ENCODE measurements at regions not wholly inside any gene's neighbourhood (a gene's known extent, or its start where the extent isn't known, plus 50 kb on each side); places are given as distances from the start of the nearest gene placed in this dataset.

DNA sequence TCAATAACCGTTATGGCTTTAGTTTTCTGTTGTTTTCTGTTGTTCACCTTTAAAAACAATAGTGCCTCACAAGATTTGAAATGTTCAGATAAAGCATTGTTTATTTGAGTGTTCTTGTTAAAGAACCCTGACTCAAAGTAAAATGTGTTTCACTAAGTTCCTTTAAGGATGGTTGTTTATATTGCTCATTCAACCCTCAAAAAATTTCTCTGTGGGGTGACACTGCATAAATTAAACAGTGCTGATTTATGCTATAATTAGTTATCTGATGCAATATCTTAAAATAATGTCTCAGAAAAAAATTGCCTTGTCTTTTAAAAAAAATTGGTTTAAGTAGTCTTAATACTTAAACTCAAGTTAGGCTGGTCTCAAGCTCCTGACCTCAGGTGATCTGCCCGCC is 775.1 kb downstream of the FLRT2 start:
- H2AFZ ChIP-seq (ENCODE audit: low read length), result no peak overlapping the region
- H3K9me3 ChIP-seq (ENCODE audit: low read length), result no peaks in the 10 kb centered on the region
- H3K4me1 ChIP-seq (ENCODE audit: insufficient read depth, low read length), result no peaks in the 10 kb centered on the region
- H3K27ac ChIP-seq (ENCODE audit: extremely low read length, insufficient read depth, low read length), result no peak overlapping the region
- in situ Hi-C loops (cut with HindIII; ENCODE audit: extremely low pct_ligation_motif_present, low pct_unique_long_range_greater_than_20kb) (no loop called here), intact Hi-C loops (cut with micrococcal nuclease; ENCODE audit: unreplicated experiment) (no loop called here)
- ChIA-PET CTCF (ENCODE audit: low intra/inter-chr PET ratio, low total read pairs) (no interaction called here), POLR2A (no interaction called here)
- H3K36me3 ChIP-seq (replicated peaks in 1 of 2; ENCODE audit: control insufficient read depth in 1 of 2, insufficient read depth in 2 of 2, low read length in 2 of 2), result no peaks in the 10 kb centered on the region
- H3K9ac ChIP-seq (ENCODE audit: insufficient read depth, low read depth, low read length), result no peak overlapping the region
- no peaks in the 10 kb centered on the region for H3K79me2 ChIP-seq (ENCODE audit: insufficient read depth, low read length)
- DNase-seq (ENCODE audit: low spot score), result no peak
- ATAC-seq, result no peak
- no peak overlapping the region for H3K4me2 ChIP-seq (ENCODE audit: low read depth, low read length)
- H4K20me1 ChIP-seq (ENCODE audit: insufficient read depth, low read length), result no peaks in the 10 kb centered on the region
- no TSS peak for BruUV-seq (replicated peaks)
- TF ChIP-seq, protein P1, sequence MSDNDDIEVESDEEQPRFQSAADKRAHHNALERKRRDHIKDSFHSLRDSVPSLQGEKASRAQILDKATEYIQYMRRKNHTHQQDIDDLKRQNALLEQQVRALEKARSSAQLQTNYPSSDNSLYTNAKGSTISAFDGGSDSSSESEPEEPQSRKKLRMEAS (IDR thresholded peaks at IDR 0.05), result no peak
- TF ChIP-seq, protein P2, sequence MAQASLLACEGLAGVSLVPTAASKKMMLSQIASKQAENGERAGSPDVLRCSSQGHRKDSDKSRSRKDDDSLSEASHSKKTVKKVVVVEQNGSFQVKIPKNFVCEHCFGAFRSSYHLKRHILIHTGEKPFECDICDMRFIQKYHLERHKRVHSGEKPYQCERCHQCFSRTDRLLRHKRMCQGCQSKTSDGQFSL (CRISPR knock-in tag; IDR thresholded peaks at IDR 0.05), result no peak
- TF ChIP-seq KDM1A (CRISPR knock-in tag; IDR thresholded peaks at IDR 0.05) (no peak), KLF16 (CRISPR knock-in tag; IDR thresholded peaks at IDR 0.05) (no peak)
- TF ChIP-seq, protein P3, sequence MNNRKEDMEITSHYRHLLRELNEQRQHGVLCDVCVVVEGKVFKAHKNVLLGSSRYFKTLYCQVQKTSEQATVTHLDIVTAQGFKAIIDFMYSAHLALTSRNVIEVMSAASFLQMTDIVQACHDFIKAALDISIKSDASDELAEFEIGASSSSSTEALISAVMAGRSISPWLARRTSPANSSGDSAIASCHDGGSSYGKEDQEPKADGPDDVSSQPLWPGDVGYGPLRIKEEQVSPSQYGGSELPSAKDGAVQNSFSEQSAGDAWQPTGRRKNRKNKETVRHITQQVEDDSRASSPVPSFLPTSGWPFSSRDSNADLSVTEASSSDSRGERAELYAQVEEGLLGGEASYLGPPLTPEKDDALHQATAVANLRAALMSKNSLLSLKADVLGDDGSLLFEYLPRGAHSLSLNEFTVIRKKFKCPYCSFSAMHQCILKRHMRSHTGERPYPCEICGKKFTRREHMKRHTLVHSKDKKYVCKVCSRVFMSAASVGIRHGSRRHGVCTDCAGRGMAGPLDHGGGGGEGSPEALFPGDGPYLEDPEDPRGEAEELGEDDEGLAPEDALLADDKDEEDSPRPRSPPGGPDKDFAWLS (CRISPR knock-in tag; IDR thresholded peaks at IDR 0.05; ENCODE audit: borderline replicate concordance), result no peak
- TF ChIP-seq, protein P4, sequence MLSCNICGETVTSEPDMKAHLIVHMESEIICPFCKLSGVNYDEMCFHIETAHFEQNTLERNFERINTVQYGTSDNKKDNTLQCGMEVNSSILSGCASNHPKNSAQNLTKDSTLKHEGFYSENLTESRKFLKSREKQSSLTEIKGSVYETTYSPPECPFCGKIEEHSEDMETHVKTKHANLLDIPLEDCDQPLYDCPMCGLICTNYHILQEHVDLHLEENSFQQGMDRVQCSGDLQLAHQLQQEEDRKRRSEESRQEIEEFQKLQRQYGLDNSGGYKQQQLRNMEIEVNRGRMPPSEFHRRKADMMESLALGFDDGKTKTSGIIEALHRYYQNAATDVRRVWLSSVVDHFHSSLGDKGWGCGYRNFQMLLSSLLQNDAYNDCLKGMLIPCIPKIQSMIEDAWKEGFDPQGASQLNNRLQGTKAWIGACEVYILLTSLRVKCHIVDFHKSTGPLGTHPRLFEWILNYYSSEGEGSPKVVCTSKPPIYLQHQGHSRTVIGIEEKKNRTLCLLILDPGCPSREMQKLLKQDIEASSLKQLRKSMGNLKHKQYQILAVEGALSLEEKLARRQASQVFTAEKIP (CRISPR knock-in tag; IDR thresholded peaks at IDR 0.05; ENCODE audit: borderline replicate concordance), result no peak
- TF ChIP-seq, protein P5, sequence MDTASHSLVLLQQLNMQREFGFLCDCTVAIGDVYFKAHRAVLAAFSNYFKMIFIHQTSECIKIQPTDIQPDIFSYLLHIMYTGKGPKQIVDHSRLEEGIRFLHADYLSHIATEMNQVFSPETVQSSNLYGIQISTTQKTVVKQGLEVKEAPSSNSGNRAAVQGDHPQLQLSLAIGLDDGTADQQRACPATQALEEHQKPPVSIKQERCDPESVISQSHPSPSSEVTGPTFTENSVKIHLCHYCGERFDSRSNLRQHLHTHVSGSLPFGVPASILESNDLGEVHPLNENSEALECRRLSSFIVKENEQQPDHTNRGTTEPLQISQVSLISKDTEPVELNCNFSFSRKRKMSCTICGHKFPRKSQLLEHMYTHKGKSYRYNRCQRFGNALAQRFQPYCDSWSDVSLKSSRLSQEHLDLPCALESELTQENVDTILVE (CRISPR knock-in tag; IDR thresholded peaks at IDR 0.05), result no peak
- 1% methylated on average over 2 of the region's 2 CpGs for WGBS (ENCODE audit: low lambda C conversion rate)
- no peak for FAIRE-seq
- H3K4me3 ChIP-seq (replicated peaks in 1 of 3; ENCODE audit: insufficient read depth in 1 of 3, low read depth in 2 of 3, low read length in 3 of 3), result no peak overlapping the region
- H3K27me3 ChIP-seq (ENCODE audit: control insufficient read depth in 1 of 2, insufficient read depth in 2 of 2, low read length in 2 of 2), result no peaks in the 10 kb centered on the region
